Esophagus muscularis mucosa (tissue), 4 donors: ENCODE measurements at regions not wholly inside any gene's neighbourhood (a gene's known extent, or its start where the extent isn't known, plus 50 kb on each side); places are given as distances from the start of the nearest gene placed in this dataset.

Experiments used
- DNase-seq: peaks from one replicate; pipeline ENCODE4 v3.0.0-alpha.2; 2017; ENCODE audit errors: extremely low spot score
- H3K27ac ChIP-seq, 4 donors: fragments of 200-600 bp; sonication (generic); replicated peaks in 1 of 4; 1 replicate in 3 of 4; 2 replicates in 1 of 4; pipeline ENCODE4 v1.5.1; 2016 to 2019; ENCODE audit warnings: mild to moderate bottlenecking in 1 of 4
- H3K27me3 ChIP-seq, 4 donors: fragments of 200-600 bp; sonication (generic); one replicate each; pipeline versions ENCODE4 v1.5.1 to v1.6.0; 2016 to 2019
- H3K36me3 ChIP-seq, 4 donors: fragments of 200-600 bp; sonication (generic); one replicate each; pipeline ENCODE4 v1.5.1; 2016 to 2019
- H3K4me1 ChIP-seq, 4 donors: fragments of 200-600 bp; sonication (generic); one replicate each; pipeline ENCODE4 v1.5.1; 2016 to 2019
- H3K4me3 ChIP-seq, 4 donors: fragments of 200-600 bp; sonication (generic); 1 replicate in 2 of 4; 2 replicates in 2 of 4; pipeline ENCODE4 v1.5.1; 2016 to 2019; ENCODE audit warnings: mild to moderate bottlenecking in 4 of 4, moderate library complexity in 1 of 4
- H3K9me3 ChIP-seq, 4 donors: fragments of 200-600 bp; sonication (generic); 1 replicate in 3 of 4; 2 replicates in 1 of 4; pipeline ENCODE4 v1.5.1; 2016 to 2019
- CTCF ChIP-seq, 3 experiments: fragments of 200-600 bp in 2 of 3; fragments of 450-650 bp in 1 of 3; sonication (generic) in 2 of 3; IDR thresholded peaks; one replicate each; pipeline ENCODE4 v1.5.1; 2017 to 2019; ENCODE audit warnings: antibody characterized with exemption in 3 of 3, mild to moderate bottlenecking in 2 of 3, moderate library complexity in 1 of 3
- EP300 ChIP-seq: sonication (generic); formaldehyde crosslinking; IDR thresholded peaks from one replicate; pipeline ENCODE4 v1.6.1; 2017; ENCODE audit warnings: antibody characterized with exemption
- POLR2A ChIP-seq: fragments of 450-650 bp; IDR thresholded peaks from one replicate; pipeline ENCODE4 v1.6.1; 2017; ENCODE audit warnings: antibody characterized with exemption, moderate library complexity, mild to moderate bottlenecking, low read depth
- POLR2AphosphoS5 ChIP-seq, 2 donors: sonication (generic); formaldehyde crosslinking; IDR thresholded peaks; one replicate each; pipeline ENCODE4 v1.6.1; 2017; ENCODE audit warnings: antibody characterized with exemption in 2 of 2
- WGBS: methylation state at CpG from one replicate; pipeline ENCODE4 v1.1.5; 2018; 5-methylcytosine and 5-hydroxymethylcytosine counted together
- intact Hi-C: fragments of 100-400 bp; cut with DNase I; formaldehyde crosslinking; loops from one replicate; pipeline ENCODE4 v1.15.1; 2023

GRCh38 chr2:59939236-59939635 lies 614.2 kb downstream of the BCL11A start:
- DNase-seq = peak; percentile 55
- no peaks in the 10 kb centered on the region for H3K36me3 ChIP-seq

GRCh38 chr2:59938181-59938580 lies 615.3 kb downstream of the BCL11A start:
- intact Hi-C loops = no loop called here
- 45% methylated on average over 2 of the region's 2 CpGs for WGBS
- no peak for DNase-seq
- no peak overlapping the region for H3K4me3 ChIP-seq
- H3K4me1 ChIP-seq = no peaks in the 10 kb centered on the region
- TF ChIP-seq EP300 (no peak), CTCF (IDR thresholded peaks at IDR 0.05) (no peak), POLR2AphosphoS5 (IDR thresholded peaks at IDR 0.05) (no peak)
- no peaks in the 10 kb centered on the region for H3K9me3 ChIP-seq
- no peak overlapping the region for H3K27ac ChIP-seq
- no peaks in the 10 kb centered on the region for H3K36me3 ChIP-seq
- no peaks in the 10 kb centered on the region for H3K27me3 ChIP-seq

More at GRCh38 chr2:59939236-59939635, 614.2 kb downstream of the BCL11A start:
- Histone ChIP-seq H3K4me1 (no peaks in the 10 kb centered on the region), H3K27ac (no peak overlapping the region), H3K4me3 (no peak overlapping the region), H3K9me3 (no peaks in the 10 kb centered on the region), H3K27me3 (no peaks in the 10 kb centered on the region)
- TF ChIP-seq EP300 = no peak
- TF ChIP-seq POLR2A = no peak
- TF ChIP-seq POLR2AphosphoS5 (IDR thresholded peaks at IDR 0.05) = no peak
- TF ChIP-seq CTCF (IDR thresholded peaks at IDR 0.05) = no peak
- WGBS = 67% methylated on average over 3 of the region's 3 CpGs
- intact Hi-C loops = no loop called here

- no peak for TF ChIP-seq EP300
- no peak for TF ChIP-seq POLR2AphosphoS5 (IDR thresholded peaks at IDR 0.05)
- no peak for TF ChIP-seq CTCF (IDR thresholded peaks at IDR 0.05)
- TF ChIP-seq POLR2A = no peak
- H3K36me3 ChIP-seq = no peaks in the 10 kb centered on the region
- WGBS = 93% methylated on average over 3 of the region's 3 CpGs
- H3K27ac ChIP-seq = no peak overlapping the region
- no peaks in the 10 kb centered on the region for H3K9me3 ChIP-seq
- no peaks in the 10 kb centered on the region for H3K4me1 ChIP-seq
- no peaks in the 10 kb centered on the region for H3K27me3 ChIP-seq
- DNase-seq = peak; percentile 8
- intact Hi-C loops = no loop called here
- no peak overlapping the region for H3K4me3 ChIP-seq
Observed at GRCh38 chr2:59936048-59936447, 617.4 kb downstream of the BCL11A start.

- no peak for TF ChIP-seq POLR2AphosphoS5 (IDR thresholded peaks at IDR 0.05)
- no peak for TF ChIP-seq POLR2A
- TF ChIP-seq EP300 = no peak
- TF ChIP-seq CTCF (IDR thresholded peaks at IDR 0.05) = no peak
- DNase-seq = peak; percentile 42
- intact Hi-C loops = no loop called here
- no peak overlapping the region for H3K4me3 ChIP-seq
- H3K27ac ChIP-seq = no peak overlapping the region
- H3K27me3 ChIP-seq = no peaks in the 10 kb centered on the region
- no peaks in the 10 kb centered on the region for H3K4me1 ChIP-seq
- 79% methylated on average over 2 of the region's 2 CpGs for WGBS
- no peaks in the 10 kb centered on the region for H3K36me3 ChIP-seq
- H3K9me3 ChIP-seq = no peaks in the 10 kb centered on the region
Observed at GRCh38 chr2:59935005-59935404, 618.4 kb downstream of the BCL11A start.

GRCh38 chr2:59933948-59934347 lies 619.5 kb downstream of the BCL11A start:
- H3K36me3 ChIP-seq = no peaks in the 10 kb centered on the region
- 47% methylated on average over 3 of the region's 3 CpGs for WGBS
- no peaks in the 10 kb centered on the region for H3K27me3 ChIP-seq
- intact Hi-C loops = no loop called here
- TF ChIP-seq POLR2A (no peak), POLR2AphosphoS5 (IDR thresholded peaks at IDR 0.05) (no peak), CTCF (IDR thresholded peaks at IDR 0.05) (no peak), EP300 (no peak)
- H3K9me3 ChIP-seq = no peaks in the 10 kb centered on the region
- H3K4me1 ChIP-seq = no peaks in the 10 kb centered on the region
- no peak overlapping the region for H3K4me3 ChIP-seq
- no peak overlapping the region for H3K27ac ChIP-seq
- DNase-seq = no peak
